NCI-H226 (cell line): ENCODE measurements at regions not wholly inside any gene's neighbourhood (a gene's known extent, or its start where the extent isn't known, plus 50 kb on each side); places are given as distances from the start of the nearest gene placed in this dataset.
"Not testable (repeated sequence)": the region's sequence is repeated elsewhere in the genome, so short reads cannot be mapped to it uniquely, and the experiment has no call there.

ENCODE experiments used
- DNase-seq: peaks from one replicate; pipeline ENCODE4 v3.0.0-alpha.2; 2015

DNA sequence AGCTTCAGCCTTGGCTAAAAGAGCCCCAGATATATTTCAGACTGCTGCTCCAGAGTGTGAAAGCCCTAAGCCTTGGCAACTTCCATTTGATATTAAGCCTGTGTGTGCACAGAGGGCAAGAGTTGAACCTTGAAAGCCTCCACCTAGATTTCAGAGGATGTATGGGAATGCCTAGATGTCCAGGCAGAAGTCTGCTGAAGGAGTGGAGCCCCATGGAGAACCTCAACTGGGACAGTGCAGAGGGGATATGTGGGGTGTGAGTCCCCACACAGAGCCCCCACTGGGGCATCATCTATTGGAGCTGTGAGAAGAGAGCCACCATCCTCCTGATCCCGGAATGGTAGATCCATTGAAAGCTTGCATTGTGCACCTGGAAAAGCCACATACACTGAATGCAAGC lies 1784.8 kb upstream of the CDH9 start:
- no peak for DNase-seq

DNA sequence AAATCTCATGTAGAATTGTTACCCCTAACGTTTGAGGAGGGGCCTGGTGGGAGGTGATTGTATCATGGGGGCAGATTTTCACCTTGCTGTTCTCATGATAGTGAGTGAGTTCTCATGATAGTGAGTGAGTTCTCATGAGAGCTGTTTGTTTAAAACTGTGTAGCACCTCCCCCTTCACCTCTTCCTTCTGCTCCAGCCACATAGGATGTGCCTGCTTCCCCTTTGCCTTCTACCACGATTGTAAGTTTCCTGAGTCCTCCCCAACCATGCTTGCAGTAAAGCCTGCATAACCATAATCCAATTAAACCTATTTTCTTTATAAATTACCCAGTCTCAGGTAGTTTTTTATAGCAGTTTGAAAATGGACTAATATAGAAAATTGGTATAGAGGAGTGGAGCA lies 1783.7 kb upstream of the CDH9 start:
- DNase-seq = no peak

DNA sequence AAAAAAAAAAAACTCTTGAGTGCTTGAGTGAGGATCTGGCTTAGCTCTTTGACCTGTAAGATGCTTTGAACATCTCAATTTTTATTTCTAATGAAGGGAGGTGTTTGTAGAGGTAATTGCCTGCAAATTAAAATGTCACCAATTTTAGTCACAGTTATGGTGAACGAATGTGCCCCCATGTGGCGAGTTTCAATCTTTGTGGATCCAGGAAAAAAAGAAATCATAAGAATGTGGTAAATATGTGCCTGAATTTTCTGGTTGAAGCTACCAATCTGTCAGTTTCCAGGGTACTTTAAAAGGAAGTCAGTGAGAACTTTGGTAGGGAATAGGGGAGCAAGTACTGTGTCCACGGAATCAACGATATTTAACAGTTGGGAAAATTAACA lies 1772.4 kb upstream of the CDH9 start:
- DNase-seq = no peak

DNA sequence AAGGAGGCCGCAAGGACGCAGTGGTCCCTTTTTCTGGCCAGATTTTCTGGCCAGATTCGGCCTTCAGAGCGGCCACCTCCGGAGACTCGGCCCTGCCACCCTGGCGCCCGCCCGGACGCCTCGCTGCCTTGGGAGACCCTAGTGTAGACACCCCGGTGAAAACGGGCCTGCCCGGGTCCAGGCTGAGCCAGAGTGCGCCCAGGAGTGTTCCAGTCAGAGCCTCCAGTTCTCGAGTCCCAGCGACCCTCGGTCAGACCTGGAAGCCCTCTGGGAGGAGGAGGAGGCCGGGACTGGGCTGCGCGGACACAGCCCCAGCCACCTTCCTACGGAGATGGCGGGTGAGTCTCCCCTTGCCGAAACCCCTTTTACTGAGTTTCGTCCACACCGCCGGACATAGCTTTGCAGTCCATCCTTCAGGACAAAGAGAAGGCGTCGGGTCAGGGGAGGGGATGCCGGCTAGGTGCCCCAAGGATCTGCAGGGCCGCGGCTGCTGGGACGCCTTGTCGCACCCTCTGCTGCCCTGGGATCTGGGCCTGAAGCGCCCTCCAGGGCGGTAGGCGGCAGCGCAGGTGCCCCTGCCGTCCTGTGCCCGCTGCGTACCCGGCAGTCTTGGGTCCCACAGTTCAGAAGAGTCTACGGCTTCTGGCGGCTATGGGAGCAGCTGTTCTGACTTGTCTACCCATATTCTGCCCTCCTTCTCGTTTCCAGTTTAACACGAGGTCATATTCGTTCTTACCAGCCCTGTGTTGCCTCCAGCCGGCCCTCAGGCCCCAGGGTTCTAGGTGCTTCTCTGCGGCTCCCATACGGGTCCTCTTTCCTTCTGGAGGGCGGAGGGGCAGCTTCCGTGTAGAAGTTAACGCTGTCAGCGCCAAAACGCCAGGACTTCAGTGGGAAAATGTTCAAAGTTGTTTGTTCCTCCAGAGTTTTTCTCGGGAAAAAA lies 1771.7 kb upstream of the CDH9 start:
- no peak for DNase-seq

- DNase-seq = no peak
Measured at GRCh38 chr5:28808967-28809810, 1770.8 kb upstream of the CDH9 start.

GRCh38 chr5:28807195-28807729 lies 1768.9 kb upstream of the CDH9 start:
- peak; percentile 86 for DNase-seq

GRCh38 chr5:28799035-28799434 lies 1760.6 kb upstream of the CDH9 start:
- not testable (repeated sequence) for DNase-seq

GRCh38 chr5:28788954-28789353 lies 1750.6 kb upstream of the CDH9 start:
- DNase-seq = no peak

GRCh38 chr5:28780083-28780692 lies 1741.8 kb upstream of the CDH9 start:
- DNase-seq = no peak

GRCh38 chr5:28779161-28779754 lies 1740.9 kb upstream of the CDH9 start:
- DNase-seq = peak; percentile 14

DNA sequence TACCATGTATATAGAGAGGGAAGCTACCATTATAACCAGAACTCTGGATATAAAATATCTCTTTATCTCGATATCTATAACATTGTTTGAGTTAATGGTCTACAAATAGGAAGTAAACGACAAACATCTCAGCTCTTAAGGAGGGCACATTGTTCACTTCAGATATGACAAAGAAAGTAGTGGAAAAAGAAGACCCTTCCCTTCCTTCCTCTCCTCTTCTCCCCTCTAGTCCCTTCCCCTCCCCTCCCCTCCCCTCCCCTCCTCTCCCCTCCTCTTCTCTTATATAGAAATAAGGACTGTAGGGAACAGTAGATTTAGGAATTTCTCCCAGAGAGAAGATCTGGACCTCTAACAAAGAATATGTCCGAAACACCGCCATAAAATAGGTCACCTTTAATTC lies 1731.9 kb upstream of the CDH9 start:
- DNase-seq = no peak

DNA sequence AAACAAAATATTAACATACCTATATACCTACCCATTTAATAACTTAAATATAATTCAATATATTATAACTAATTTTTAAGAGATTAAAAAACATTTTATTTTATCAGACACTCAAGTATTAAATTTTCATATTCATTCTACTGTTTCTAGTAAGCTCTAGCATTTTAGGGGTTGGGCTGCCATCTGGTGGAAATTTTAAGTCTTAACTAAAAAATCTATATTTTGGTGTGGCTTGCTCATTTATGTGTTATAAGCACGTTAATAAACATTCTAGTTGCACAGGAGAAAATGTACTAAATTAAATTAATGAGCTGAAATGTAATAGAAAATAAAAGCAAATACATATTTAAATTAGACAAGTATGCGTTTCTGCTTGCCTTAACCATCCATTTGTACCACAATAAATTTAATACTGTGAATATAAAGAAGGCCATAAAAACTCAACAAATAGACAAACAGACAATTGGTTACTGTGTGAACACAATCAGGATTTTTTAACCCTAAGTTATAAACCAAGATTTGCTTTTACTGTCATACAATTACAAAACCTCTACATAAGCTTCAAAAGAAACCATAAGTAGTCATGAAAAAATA lies 1728.3 kb upstream of the CDH9 start:
- peak; percentile 21 for DNase-seq

- DNase-seq = no peak
Measured at GRCh38 chr5:28751396-28751795, 1713.0 kb upstream of the CDH9 start.

DNA sequence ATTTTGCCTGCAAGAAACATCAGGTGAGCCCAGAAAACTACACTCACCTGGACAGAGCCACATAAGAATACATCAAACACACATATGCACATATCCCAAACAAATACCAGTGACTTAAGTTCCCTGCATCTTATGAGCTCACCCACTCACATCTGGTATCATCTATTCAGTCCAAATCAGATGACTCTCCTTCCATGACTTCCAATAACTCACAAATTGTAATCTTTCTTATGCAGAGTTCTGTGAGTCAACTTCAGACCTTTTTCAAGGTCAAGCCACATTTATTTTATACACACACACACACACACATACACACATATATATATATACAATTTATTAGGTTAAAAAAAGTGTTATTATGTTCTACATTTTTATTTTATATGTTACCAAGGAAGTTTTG lies 1711.9 kb upstream of the CDH9 start:
- DNase-seq = no peak

DNA sequence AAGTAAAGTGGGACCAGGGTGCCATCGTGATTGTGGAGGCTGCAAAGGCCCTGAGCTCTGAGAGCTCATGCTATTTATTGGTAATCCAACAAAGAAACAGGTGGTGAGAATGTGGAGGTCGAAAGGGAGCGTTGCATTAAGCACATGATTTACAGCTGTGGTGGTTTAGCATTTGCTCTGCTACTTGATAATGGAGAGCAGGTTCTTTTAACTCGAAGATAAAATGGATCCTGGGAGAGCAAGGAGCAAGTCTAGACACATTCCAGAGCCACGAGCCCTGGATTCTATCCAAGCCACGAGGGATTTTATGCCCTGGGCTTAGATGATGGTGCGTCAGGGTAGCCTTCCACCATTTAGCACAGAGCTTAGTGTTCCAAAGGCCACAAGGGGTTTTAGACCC lies 1710.1 kb upstream of the CDH9 start:
- peak; percentile 10 for DNase-seq

DNA sequence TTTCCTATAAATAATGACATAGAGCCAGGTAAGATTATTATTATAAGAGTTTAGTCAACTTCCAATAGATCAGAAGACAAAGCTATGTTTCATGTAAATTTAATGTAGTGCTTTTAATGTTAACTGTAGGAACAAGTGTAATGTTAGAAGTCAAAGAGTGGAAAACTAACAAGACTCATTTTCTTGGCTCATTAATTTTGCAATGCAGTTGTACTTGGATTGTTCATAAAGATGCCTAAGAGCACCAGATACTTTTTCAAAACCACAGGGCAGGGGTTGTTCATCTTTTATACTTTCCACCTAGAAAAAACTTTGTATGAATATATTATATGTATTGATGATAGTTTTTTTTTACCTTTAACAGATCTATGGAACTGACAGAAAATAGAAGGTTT lies 1705.3 kb upstream of the CDH9 start:
- no peak for DNase-seq

GRCh38 chr5:28743025-28743715 lies 1704.8 kb upstream of the CDH9 start:
- no peak for DNase-seq

DNA sequence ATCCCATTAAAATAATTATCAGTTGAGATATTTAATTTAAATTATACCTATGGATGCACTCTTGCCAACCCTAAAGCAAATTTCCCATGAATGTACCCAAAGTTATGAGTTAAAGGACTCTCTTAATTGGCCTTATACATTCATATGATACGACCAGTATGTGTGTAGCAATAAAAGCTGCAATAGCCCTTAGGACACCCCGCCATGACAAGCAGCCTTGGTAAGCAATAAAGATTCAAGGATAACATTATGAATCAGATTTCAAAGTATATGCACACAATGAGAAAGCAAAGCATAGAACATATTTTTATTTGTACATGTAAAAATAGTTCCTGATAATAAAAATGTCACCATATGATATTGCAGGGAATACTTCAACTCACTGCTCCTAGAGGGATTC lies 1699.3 kb upstream of the CDH9 start:
- no peak for DNase-seq

- no peak for DNase-seq
Measured at GRCh38 chr5:28737222-28737621, 1698.8 kb upstream of the CDH9 start.

DNA sequence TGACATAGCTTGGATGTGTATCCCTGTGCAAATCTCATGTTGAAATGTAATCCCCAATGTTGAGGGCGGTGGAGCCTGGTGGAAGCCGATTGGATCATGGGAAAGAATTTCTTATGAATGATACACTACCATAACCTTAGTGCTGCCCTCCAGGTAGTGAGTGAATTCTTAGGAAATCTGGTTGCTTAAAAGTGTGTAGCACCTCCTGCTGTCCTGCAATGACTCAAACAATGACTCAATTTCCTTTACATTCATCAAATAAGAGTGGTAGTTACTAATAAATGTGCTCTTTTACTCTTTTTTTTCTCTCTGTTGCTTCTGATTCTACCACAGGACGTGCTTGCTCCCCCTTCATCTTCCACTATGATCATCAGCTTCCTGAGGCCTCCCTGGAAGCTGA lies 1696.0 kb upstream of the CDH9 start:
- peak; percentile 21 for DNase-seq

GRCh38 chr5:28729067-28729466 lies 1690.7 kb upstream of the CDH9 start:
- no peak for DNase-seq

DNA sequence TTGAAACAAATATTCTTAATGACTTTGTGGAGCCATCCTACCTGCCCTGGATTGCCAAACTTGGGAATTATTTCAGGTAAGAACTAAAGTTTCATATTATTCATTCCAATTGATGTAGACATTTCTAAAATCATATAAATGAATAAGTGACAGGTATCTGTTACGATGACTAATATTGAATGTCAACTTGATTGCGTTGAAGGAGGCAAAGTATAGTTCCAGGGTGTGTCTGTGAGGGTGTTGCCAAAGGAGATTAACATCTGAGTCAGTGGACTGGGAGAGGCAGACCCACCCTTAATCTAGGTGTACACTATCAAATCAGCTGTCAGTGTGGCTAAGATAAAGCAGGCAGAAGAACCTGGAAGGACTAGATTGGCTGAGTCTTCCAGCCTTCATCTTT lies 1688.4 kb upstream of the CDH9 start:
- no peak for DNase-seq
